NOMO-1 treated with DMSO at 0.1 percent for 48 hours (cell line): ENCODE measurements at regions not wholly inside any gene's neighbourhood (a gene's known extent, or its start where the extent isn't known, plus 50 kb on each side); places are given as distances from the start of the nearest gene placed in this dataset.
"Not testable (repeated sequence)": the region's sequence is repeated elsewhere in the genome, so short reads cannot be mapped to it uniquely, and the experiment has no call there.

Source experiments
- DNase-seq: peaks from one replicate; lab custom pipeline; 2025; ENCODE audit not compliant: unreplicated experiment; lab: John Stamatoyannopoulos, UW

GRCh38 chr13:71304861-71305260 lies 562.1 kb downstream of the DACH1 start:
- DNase-seq, result no peak

- no peak for DNase-seq
These were observed 563.9 kb downstream of the DACH1 start for GRCh38 chr13:71303144-71303543.

- no peak for DNase-seq
These were observed 566.4 kb downstream of the DACH1 start for GRCh38 chr13:71300602-71301001.

GRCh38 chr13:71291842-71292146 lies 575.2 kb downstream of the DACH1 start:
- no peak for DNase-seq

GRCh38 chr13:71290963-71291841 lies 575.8 kb downstream of the DACH1 start:
- DNase-seq, result peak; percentile 65

- not testable (repeated sequence) for DNase-seq
These were observed 577.0 kb downstream of the DACH1 start for GRCh38 chr13:71289980-71290379.

GRCh38 chr13:71285700-71286099 lies 581.3 kb downstream of the DACH1 start:
- DNase-seq, result no peak

- DNase-seq, result no peak
These were observed 588.5 kb downstream of the DACH1 start for GRCh38 chr13:71278512-71278911.

- peak; percentile 73 for DNase-seq
These were observed 591.9 kb downstream of the DACH1 start for GRCh38 chr13:71274923-71275608.

- DNase-seq, result no peak
These were observed 605.7 kb downstream of the DACH1 start for GRCh38 chr13:71261256-71261655.

GRCh38 chr13:71260246-71260645 lies 606.8 kb downstream of the DACH1 start:
- DNase-seq, result no peak

- no peak for DNase-seq
These were observed 611.4 kb downstream of the DACH1 start for GRCh38 chr13:71255633-71256032.

GRCh38 chr13:71254384-71254783 lies 612.6 kb downstream of the DACH1 start:
- DNase-seq, result no peak

GRCh38 chr13:71252184-71252704 lies 614.8 kb downstream of the DACH1 start:
- peak; percentile 28 for DNase-seq

- DNase-seq, result no peak
These were observed 615.6 kb downstream of the DACH1 start for GRCh38 chr13:71251292-71251951.

- DNase-seq, result no peak
These were observed 618.0 kb downstream of the DACH1 start for GRCh38 chr13:71249011-71249410.

GRCh38 chr13:71244161-71244560 lies 622.8 kb downstream of the DACH1 start:
- DNase-seq, result no peak

GRCh38 chr13:71242201-71242600 lies 624.8 kb downstream of the DACH1 start:
- DNase-seq, result no peak

GRCh38 chr13:71240911-71241310 lies 626.1 kb downstream of the DACH1 start:
- DNase-seq, result no peak

GRCh38 chr13:71237332-71237731 lies 629.7 kb downstream of the DACH1 start:
- no peak for DNase-seq

- DNase-seq, result no peak
These were observed 647.1 kb downstream of the DACH1 start for GRCh38 chr13:71219698-71220415.
